Nucleus accumbens (tissue), 56 donors: ENCODE measurements at regions not wholly inside any gene's neighbourhood (a gene's known extent, or its start where the extent isn't known, plus 50 kb on each side); places are given as distances from the start of the nearest gene placed in this dataset.
"Not testable (repeated sequence)": the region's sequence is repeated elsewhere in the genome, so short reads cannot be mapped to it uniquely, and the experiment has no call there.

Experiments used
- DNase-seq, 56 donors: peaks; one replicate each; lab custom pipeline; 2025; lab: John Stamatoyannopoulos, UW

- DNase-seq: no peak
Measured at GRCh38 chr13:74755065-74755464, 620.9 kb upstream of the KLF12 start.

- DNase-seq: no peak
Measured at GRCh38 chr13:74751739-74752138, 617.5 kb upstream of the KLF12 start.

- no peak for DNase-seq
Measured at GRCh38 chr13:74747186-74747955, 613.2 kb upstream of the KLF12 start.

- no peak for DNase-seq
Measured at GRCh38 chr13:74743992-74744391, 609.8 kb upstream of the KLF12 start.

- no peak for DNase-seq
Measured at GRCh38 chr13:74741732-74742131, 607.5 kb upstream of the KLF12 start.

GRCh38 chr13:74732736-74733385, 598.7 kb upstream of the KLF12 start:
- DNase-seq: no peak

GRCh38 chr13:74731731-74732130, 597.5 kb upstream of the KLF12 start:
- no peak for DNase-seq

- DNase-seq: no peak
Measured at GRCh38 chr13:74730556-74731331, 596.5 kb upstream of the KLF12 start.

GRCh38 chr13:74726206-74726605, 592.0 kb upstream of the KLF12 start:
- no peak for DNase-seq

- not testable (repeated sequence) for DNase-seq
Measured at GRCh38 chr13:74718232-74718842, 584.1 kb upstream of the KLF12 start.

GRCh38 chr13:74715718-74716117, 581.5 kb upstream of the KLF12 start:
- no peak for DNase-seq

- no peak for DNase-seq
Measured at GRCh38 chr13:74710006-74710405, 575.8 kb upstream of the KLF12 start.

- DNase-seq: no peak
Measured at GRCh38 chr13:74709226-74709625, 575.0 kb upstream of the KLF12 start.

- DNase-seq: no peak
Measured at GRCh38 chr13:74708629-74709028, 574.4 kb upstream of the KLF12 start.

- no peak for DNase-seq
Measured at GRCh38 chr13:74707291-74707690, 573.1 kb upstream of the KLF12 start.

GRCh38 chr13:74706801-74707200, 572.6 kb upstream of the KLF12 start:
- no peak for DNase-seq

GRCh38 chr13:74705438-74705837, 571.2 kb upstream of the KLF12 start:
- no peak for DNase-seq

GRCh38 chr13:74703855-74704387, 569.7 kb upstream of the KLF12 start:
- no peak for DNase-seq

GRCh38 chr13:74696148-74696922, 562.1 kb upstream of the KLF12 start:
- no peak for DNase-seq
